PC-9 (cell line): ENCODE measurements at regions not wholly inside any gene's neighbourhood (a gene's known extent, or its start where the extent isn't known, plus 50 kb on each side); places are given as distances from the start of the nearest gene placed in this dataset.

ENCODE experiments used
- BruUV-seq: library from RNA; stranded (reverse); fragments of 400-500 nt; replicated peaks from 2 replicates; lab custom pipeline; 2021; lab: Mats Ljungman, UMichigan
- CTCF ChIA-PET: fragments of 300-600 bp; sonication (Branson Sonifier 250); formaldehyde crosslinking; loops from one replicate; lab custom pipeline; 2022; ENCODE audit warnings: antibody characterized with exemption; lab: Charles Lee
- POLR2A ChIA-PET: fragments of 300-600 bp; sonication (Branson Sonifier 250); formaldehyde crosslinking; loops from one replicate; lab custom pipeline; 2022; ENCODE audit warnings: antibody characterized with exemption; ENCODE audit not compliant: unreplicated experiment; lab: Charles Lee
- DNase-seq, 2 experiments: peaks; one replicate each; pipeline versions ENCODE4 v3.0.0 to v3.0.0-alpha.2; 2015 to 2022; ENCODE audit warnings: mixed read lengths in 1 of 2
- H2AFZ ChIP-seq: fragments of 200-600 bp; sonication (generic); 2 replicates; pipeline ENCODE4 v1.8.1; 2017; ENCODE audit warnings: antibody characterized with exemption
- H3F3A ChIP-seq: fragments of 200-600 bp; sonication (generic); 2 replicates; pipeline ENCODE4 v1.8.1; 2017; ENCODE audit warnings: antibody characterized with exemption, mild to moderate bottlenecking, low read depth; ENCODE audit not compliant: insufficient read depth
- H3K27ac ChIP-seq: fragments of 200-600 bp; sonication (generic); 2 replicates; pipeline ENCODE4 v1.6.1; 2016; ENCODE audit warnings: mixed run types
- H3K27me3 ChIP-seq: fragments of 200-600 bp; sonication (generic); 2 replicates; pipeline ENCODE4 v1.6.1; 2016; ENCODE audit warnings: low read depth, mixed run types; ENCODE audit not compliant: insufficient read depth
- H3K36me3 ChIP-seq: fragments of 200-600 bp; sonication (generic); 2 replicates; pipeline ENCODE4 v1.6.1; 2016; ENCODE audit warnings: low read depth, mixed run types
- H3K4me1 ChIP-seq: fragments of 200-600 bp; sonication (generic); replicated peaks from 2 replicates; pipeline ENCODE4 v1.6.1; 2016; ENCODE audit warnings: mixed run types; ENCODE audit not compliant: insufficient read depth
- H3K4me2 ChIP-seq: fragments of 200-600 bp; sonication (generic); 2 replicates; pipeline ENCODE4 v1.6.1; 2017; ENCODE audit warnings: mixed run types
- H3K4me3 ChIP-seq: fragments of 200-600 bp; sonication (generic); 2 replicates; pipeline ENCODE4 v1.6.1; 2016; ENCODE audit warnings: mixed run types
- H3K79me2 ChIP-seq: fragments of 200-600 bp; sonication (generic); 2 replicates; pipeline ENCODE4 v1.6.1; 2017; ENCODE audit warnings: low read depth, mixed run types
- H3K9me2 ChIP-seq: fragments of 200-600 bp; sonication (generic); 2 replicates; pipeline ENCODE4 v1.8.1; 2017; ENCODE audit warnings: mild to moderate bottlenecking; ENCODE audit not compliant: insufficient read depth
- H3K9me3 ChIP-seq: fragments of 200-600 bp; sonication (generic); 2 replicates; pipeline ENCODE4 v1.8.1; 2016; ENCODE audit warnings: low read depth; ENCODE audit not compliant: insufficient read depth
- H4K20me1 ChIP-seq: fragments of 200-600 bp; sonication (generic); 2 replicates; pipeline ENCODE4 v1.8.1; 2017; ENCODE audit not compliant: insufficient read depth
- CTCF ChIP-seq: fragments of 200-600 bp; sonication (generic); conservative IDR thresholded peaks from 2 replicates; pipeline ENCODE4 v1.6.1; 2017; ENCODE audit warnings: mixed run types, antibody characterized with exemption, mild to moderate bottlenecking, moderate library complexity
- EZH2 ChIP-seq: fragments of 200-600 bp; sonication (generic); IDR thresholded peaks from 2 replicates; pipeline ENCODE4 v1.8.0; 2017; ENCODE audit warnings: antibody characterized with exemption, low read depth
- intact Hi-C: fragments of 100-400 bp; cut with micrococcal nuclease; formaldehyde crosslinking; loops from one replicate; pipeline ENCODE4 v1.10.0; 2022; ENCODE audit not compliant: unreplicated experiment

DNA sequence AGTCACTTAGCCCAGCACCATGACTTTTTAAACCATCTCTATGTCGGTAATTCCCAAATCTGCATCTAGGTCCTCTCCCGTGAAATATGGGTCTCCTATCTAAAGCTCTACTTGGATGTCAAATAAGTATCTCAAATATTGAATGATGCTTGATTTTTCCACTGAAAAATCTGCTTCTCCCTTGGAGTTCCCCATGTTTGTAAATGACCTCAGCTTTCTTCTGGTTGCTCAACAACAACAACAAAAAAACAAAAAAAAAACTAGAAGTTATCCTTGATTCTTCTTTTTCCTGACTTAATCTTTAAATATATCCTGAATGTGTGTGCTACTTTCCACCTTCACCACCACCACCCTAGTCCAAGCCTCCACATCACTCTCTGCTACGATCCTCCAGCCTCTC lies 307.5 kb upstream of the UBE2E2 start:
- Histone ChIP-seq H3K27ac (no peak overlapping the region), H3K79me2 (no peaks in the 10 kb centered on the region), H3K4me1 (no peaks in the 10 kb centered on the region), H3K4me3 (no peak overlapping the region), H3K27me3 (no peaks in the 10 kb centered on the region), H3K4me2 (no peak overlapping the region), H4K20me1 (no peaks in the 10 kb centered on the region), H3F3A (no peaks in the 10 kb centered on the region), H2AFZ (no peak overlapping the region), H3K9me3 (no peaks in the 10 kb centered on the region), H3K36me3 (no peaks in the 10 kb centered on the region), H3K9me2 (no peaks in the 10 kb centered on the region)
- no TSS peak for BruUV-seq
- CTCF ChIA-PET = no interaction called here
- TF ChIP-seq CTCF (no peak), EZH2 (no peak)
- DNase-seq = no peak
- intact Hi-C loops = no loop called here
- POLR2A ChIA-PET = no interaction called here

DNA sequence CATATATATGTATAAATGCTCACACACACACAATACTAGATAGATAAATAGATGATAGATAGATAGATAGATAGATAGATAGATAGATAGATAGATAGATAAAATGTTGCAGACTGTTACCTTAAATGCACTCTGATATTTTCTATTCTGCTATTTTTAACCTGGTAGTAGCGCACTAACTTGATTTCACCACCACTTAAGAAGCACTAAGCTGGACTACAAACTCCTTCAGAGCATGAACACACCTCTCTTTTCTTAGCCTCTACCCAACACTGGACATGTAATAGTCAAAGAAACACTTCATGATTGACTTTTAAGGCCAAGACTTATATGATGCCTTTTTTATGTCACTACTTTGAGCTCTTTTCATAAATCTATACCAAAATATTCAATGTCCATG lies 304.6 kb upstream of the UBE2E2 start:
- no peak overlapping the region for H3K27ac ChIP-seq
- ChIA-PET POLR2A (no interaction called here), CTCF (interaction anchor here (0.5 kb wide), 1 partner anchor 792 kb away, joined by 8 read pairs; no protein-coding TSS in a partner anchor)
- no peak overlapping the region for H3K4me2 ChIP-seq
- H3K27me3 ChIP-seq = no peaks in the 10 kb centered on the region
- DNase-seq = no peak
- no peaks in the 10 kb centered on the region for H3F3A ChIP-seq
- no peaks in the 10 kb centered on the region for H3K4me1 ChIP-seq
- H3K79me2 ChIP-seq = no peaks in the 10 kb centered on the region
- no peak overlapping the region for H2AFZ ChIP-seq
- no TSS peak for BruUV-seq
- H3K4me3 ChIP-seq = no peak overlapping the region
- no peaks in the 10 kb centered on the region for H3K9me2 ChIP-seq
- TF ChIP-seq EZH2 (no peak), CTCF (no peak)
- no peaks in the 10 kb centered on the region for H3K36me3 ChIP-seq
- H4K20me1 ChIP-seq = no peaks in the 10 kb centered on the region
- intact Hi-C loops = no loop called here
- H3K9me3 ChIP-seq = no peaks in the 10 kb centered on the region

DNA sequence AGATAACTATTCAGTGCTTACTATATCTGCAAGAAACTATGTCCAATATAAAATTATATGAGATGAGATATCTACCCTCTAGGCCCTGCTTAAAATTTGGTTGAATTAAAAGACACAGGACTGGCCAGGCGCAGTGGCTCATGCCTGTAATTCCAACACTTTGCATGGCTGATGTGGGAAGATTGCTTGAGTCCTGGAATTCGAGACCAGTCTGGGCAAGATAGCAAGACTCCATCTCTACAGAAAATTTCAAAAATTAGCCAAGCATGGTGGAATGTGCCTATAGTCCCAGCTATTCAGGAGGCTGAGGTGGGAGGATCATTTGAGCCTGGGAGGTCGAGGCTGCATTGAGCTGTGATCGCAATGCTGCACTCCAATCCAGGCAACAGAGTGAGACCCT lies 303.7 kb upstream of the UBE2E2 start:
- H3K4me1 ChIP-seq = no peaks in the 10 kb centered on the region
- no peaks in the 10 kb centered on the region for H3K36me3 ChIP-seq
- no peaks in the 10 kb centered on the region for H3F3A ChIP-seq
- H2AFZ ChIP-seq = no peak overlapping the region
- H4K20me1 ChIP-seq = no peaks in the 10 kb centered on the region
- no peak overlapping the region for H3K27ac ChIP-seq
- H3K9me3 ChIP-seq = no peaks in the 10 kb centered on the region
- H3K4me3 ChIP-seq = no peak overlapping the region
- CTCF ChIA-PET = no interaction called here
- DNase-seq = no peak
- BruUV-seq = no TSS peak
- no peak overlapping the region for H3K4me2 ChIP-seq
- H3K79me2 ChIP-seq = no peaks in the 10 kb centered on the region
- POLR2A ChIA-PET = no interaction called here
- no peaks in the 10 kb centered on the region for H3K27me3 ChIP-seq
- intact Hi-C loops = no loop called here
- no peaks in the 10 kb centered on the region for H3K9me2 ChIP-seq
- no peak for TF ChIP-seq CTCF
- TF ChIP-seq EZH2 = no peak
